ENCODE measurements at regions not wholly inside any gene's neighbourhood (a gene's known extent, or its start where the extent isn't known, plus 50 kb on each side); places are given as distances from the start of the nearest gene placed in this dataset.

DNA sequence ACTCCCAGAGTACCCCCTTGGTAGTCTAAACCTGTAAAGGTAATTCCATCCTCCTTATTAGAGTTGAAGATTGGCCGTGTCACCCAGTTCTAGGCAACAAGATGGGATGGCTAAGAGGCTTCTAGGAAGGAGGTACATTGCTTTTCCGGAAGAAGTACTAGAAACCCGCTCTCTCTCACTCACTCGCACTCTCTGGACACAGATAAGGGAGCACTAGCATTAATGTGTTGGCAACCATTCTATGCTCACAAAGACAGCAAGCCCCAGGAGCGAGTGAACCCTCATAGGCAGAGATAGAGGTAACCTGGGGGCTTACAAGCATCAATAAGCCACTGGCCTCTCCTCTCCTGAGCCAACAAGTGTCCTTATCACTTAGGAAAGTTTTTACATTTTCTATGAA lies 503.2 kb upstream of the JARID2 start:
- no peak for DNase-seq (ENCODE audit: low read depth in 2 of 2, low spot score in 1 of 2)

DNA sequence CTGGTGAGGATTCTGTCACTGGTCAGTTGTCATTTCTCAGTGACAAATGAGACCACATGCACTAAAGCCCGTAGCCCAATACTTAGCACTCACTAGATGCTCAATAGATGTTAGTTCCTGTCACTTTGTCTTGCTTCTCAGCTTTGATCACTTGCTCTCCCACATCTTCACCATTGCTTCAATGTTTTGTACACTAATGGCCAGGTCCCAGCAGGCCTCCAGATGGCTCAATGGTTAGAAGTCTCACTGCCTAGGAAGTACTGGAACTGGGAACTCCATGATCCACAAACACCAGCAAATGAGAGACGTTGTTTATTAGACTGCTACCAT lies 502.8 kb upstream of the JARID2 start:
- no peak for DNase-seq (ENCODE audit: low read depth in 2 of 2, low spot score in 1 of 2)

DNA sequence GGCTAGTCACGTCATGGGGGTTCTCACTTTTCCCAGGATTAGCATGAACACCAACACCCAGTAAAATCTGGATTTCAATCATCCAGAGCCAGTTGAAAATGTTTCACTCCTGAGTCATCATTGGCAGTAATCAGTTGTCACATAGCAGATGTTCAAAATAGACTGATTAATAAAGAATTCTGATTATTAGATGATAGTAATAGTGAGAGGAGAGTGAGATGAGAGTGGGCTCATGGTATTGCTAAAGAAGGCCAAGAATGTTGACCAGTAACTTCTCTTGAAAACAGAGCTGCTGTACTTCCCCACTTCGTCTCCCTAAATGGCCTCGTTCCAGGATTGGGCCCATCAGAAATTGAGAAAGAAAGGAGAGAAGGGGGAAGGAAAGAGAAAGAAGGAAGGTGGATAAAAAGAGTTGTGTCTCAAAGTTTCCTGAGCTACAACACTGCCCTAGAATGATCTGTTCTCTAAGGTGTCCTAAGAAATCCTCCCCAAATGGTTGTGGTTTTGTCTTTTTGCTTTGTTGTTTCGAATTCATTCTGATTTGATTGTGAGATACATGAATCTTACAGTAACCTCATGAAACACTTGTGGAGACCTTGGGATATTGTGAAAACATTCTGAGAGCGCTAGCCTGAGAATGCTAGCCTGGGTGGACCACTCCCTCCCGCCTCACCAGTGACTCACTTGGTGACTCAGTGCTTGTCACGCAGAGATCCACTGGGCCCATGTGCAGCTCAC lies 502.2 kb upstream of the JARID2 start:
- DNase-seq (ENCODE audit: low read depth in 2 of 2, low spot score in 1 of 2) = peak; percentile 53 to 74

DNA sequence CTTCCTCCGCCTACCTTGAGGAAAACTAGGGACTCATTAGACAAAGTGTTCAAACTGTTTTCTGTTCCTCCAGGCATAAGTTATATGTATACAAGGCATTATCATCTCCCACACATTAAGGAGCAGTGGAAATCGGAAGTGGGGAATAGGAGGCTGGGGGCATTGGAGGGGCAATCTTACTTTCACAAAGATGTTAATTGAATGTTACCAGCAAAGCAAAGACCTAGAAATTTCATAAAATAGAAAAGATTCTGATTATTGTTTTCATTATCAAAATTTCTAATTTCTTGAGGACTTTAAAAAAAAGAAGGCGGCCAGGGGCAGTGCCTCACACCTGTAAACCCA lies 501.7 kb upstream of the JARID2 start:
- DNase-seq (ENCODE audit: low read depth in 2 of 2, low spot score in 1 of 2) = no peak

DNA sequence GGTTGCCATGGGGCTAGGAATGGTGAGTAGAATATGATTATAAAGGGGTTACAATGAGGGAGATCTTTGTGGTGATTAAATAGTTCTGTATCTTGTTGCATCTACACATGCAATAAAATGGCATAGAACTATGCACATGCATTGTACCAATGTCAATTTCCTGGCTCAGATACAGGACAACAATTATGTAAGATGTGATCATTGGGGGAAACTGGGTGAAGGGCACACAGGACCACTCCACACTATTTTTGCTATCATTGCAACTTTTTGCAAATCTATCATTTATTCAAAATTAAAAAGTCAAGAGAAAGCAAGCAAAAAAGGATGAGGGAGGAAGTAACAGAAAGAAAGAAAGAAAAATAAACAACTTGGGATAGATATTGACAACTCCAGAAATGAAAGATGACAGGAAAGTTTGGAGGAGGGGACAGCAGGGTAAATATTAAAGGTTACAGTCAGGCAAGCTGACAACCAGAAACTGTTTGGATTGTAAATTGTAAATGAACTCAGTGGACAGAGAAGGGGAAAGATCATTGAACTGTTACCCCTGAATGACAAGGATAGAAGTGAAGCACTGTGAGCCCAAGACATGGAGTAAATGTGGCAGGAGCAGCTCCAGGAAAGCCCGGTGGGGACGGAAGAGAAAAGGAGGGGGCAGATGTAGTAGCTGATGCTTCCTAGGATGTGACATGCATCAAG lies 499.6 kb upstream of the JARID2 start:
- DNase-seq (ENCODE audit: low read depth in 2 of 2, low spot score in 1 of 2) = no peak

DNA sequence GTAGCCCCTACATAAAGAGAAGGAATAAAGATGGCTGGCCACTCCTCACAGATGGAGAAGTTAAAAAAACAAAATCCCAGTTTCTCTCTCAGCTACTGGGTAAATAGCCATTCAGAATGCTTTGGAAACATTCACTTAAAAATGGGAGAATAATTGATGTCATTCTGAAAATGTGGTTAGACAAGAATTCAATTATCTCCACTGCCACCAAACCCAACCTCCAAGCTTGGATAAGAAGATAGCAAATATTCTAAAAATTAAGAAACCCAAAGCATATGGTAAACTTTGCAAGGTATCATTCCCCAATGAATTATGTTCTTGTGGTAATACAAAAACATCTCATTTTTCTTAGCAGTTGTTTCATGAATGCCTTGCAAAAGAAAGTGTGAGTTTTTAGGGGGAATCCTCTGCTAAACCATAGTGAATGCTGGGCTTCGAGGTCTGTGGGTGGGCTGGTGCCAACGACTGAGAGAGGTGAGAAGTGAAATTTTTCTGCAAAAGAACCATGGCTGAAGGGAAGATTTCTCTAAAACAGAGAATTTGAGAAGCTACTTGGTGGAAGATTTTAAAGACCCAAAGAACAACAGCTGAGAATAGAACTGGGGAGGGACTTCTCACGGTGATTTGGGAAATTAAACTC lies 497.9 kb upstream of the JARID2 start:
- DNase-seq (ENCODE audit: low read depth in 2 of 2, low spot score in 1 of 2) = no peak

DNA sequence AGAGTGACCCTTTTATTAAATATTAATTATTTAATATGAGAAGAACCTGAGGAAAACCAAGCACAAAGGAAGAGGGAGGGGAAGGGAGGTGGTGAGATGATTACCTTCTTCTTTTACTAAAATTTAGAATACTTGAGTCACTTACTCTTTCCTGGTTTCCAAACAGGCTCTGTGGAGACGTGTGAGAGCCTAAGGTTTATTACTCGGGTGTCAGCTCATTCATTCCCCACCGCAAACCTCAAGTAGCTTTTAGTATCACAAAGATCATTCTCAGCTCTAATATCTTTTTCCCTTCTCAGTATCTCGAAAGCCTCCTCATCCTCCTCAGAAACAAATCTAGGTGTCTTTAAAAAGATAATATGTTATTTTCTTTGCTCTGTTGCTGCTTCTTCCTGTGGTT lies 497.2 kb upstream of the JARID2 start:
- DNase-seq (ENCODE audit: low read depth in 2 of 2, low spot score in 1 of 2) = no peak

DNA sequence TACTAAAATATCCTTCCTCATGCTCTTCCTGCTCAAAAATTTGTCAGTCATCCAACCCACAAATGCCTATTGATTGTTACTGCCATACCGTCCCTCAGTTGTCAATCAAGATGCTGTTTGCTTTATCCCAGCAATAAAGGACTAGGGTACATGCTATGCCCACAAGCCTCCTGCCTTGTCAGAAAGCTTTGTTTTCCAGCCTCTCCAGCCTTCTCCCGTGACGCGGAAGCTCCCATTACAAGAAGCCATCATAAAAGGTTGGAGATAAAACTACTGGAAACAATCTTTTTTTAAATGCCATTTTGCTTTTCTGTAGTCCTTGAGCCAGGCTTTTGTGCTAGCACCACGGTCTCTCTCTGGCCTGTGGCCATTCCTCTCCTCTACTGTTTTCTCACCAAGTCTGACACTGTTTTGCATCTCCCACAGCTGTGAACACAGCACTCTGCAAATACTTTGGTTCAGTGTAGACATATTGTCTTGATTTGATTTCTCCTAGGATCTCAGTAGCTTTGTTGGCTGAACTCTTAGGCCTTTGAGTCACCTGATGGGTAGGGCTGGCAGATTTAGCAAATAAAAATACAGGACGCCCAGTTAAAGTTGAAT lies 495.7 kb upstream of the JARID2 start:
- DNase-seq (ENCODE audit: low read depth in 2 of 2, low spot score in 1 of 2) = no peak

DNA sequence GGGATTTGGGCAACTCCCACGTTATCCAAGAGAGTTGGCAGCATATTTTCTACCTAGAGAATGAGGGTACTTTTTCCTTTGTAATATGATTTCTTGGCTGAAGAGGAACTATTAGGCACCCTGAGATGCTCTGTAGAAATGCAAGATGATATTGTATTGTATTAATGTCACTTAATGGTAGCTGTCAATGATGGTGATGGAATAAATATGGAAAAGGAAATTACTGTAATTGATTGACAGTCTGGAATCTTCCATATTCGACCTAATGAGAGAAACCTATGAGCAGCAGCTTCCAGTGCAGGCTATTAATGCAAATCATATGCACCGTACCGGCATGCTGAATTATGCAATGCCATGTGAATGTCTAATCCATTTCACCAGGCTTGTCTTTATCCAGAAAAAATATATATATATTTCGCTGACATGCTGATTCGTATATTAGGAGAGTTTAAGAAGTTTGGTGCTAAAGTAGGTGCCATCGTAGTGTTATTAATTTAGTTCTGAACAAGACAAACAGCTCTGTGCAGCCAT lies 494.2 kb upstream of the JARID2 start:
- DNase-seq (ENCODE audit: low read depth in 2 of 2, low spot score in 1 of 2) = no peak

DNA sequence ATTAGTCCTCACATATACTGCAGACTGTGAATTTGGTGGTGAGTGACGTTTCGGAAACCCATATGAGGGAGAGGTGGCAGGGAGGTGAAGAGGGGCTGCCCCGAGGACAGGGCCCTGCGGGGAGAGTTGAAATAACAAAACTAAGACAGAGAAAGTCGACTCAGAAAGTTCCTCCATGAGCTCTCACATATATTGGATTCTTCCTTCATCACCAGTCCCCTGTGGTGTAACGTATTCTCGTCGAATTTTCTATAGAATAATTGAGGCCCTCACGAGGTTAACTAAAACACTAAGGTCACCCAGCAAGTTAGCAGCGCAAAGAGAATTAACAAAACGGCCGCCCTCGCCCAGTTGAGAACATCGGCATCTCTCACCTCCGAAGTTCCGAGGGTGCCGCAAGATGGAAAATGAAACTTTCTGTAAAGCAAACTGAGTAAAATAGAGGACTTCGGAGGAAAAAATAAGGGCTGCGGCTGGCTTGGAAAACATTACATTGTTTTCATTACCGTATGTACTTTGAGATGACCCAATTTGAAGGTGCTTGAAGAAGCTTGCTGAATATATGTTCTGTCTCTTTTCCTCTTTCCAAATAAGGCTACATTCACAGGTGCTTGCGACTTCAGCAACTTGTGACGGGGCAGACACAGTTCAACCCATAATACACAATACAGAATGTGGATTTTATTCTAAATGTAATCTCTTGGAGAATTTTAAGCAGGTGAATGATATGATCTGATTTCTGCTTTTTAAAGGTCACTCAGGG lies 490.9 kb upstream of the JARID2 start:
- no peak for DNase-seq (ENCODE audit: low read depth in 2 of 2, low spot score in 1 of 2)

DNA sequence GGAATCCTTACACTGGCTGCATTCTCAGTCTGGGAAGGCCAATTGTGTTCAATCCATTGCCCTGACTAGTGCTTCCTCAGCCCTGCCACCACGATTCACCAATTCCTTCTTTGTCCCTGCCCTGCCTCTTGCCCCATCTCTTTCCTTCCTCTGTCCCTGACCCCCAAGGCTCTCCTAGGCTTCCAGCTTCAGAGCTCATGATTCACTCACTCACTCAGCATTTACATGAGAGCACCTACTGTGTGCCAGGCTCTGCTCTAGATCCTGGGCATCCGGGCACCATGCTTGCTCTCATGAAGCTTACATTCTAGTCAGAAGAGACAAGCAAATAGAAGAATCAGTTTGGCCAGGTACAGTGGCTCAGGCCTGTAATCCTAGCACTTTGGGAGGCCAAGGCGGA lies 489.5 kb upstream of the JARID2 start:
- no peak for DNase-seq (ENCODE audit: low read depth in 2 of 2, low spot score in 1 of 2)

DNA sequence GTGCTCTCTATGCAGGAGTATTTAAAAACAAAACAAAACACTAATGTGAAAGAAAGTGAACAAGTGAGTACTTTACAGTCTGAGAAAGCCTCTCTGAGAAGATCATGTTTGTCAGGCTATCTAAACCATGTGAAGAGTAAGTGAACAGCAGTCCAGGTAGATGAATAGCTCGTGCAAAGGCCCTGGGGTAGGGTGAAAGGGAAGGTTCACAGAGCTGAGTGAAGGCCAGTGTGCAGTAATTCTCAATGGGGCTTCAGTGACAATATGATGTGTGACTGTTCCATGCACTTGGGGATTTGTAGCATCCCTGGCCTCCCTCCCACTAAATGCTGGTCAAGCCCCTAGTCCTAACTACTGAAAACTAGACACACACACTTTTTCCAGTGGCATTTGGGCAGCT lies 488.9 kb upstream of the JARID2 start:
- no peak for DNase-seq (ENCODE audit: low read depth in 2 of 2, low spot score in 1 of 2)

DNA sequence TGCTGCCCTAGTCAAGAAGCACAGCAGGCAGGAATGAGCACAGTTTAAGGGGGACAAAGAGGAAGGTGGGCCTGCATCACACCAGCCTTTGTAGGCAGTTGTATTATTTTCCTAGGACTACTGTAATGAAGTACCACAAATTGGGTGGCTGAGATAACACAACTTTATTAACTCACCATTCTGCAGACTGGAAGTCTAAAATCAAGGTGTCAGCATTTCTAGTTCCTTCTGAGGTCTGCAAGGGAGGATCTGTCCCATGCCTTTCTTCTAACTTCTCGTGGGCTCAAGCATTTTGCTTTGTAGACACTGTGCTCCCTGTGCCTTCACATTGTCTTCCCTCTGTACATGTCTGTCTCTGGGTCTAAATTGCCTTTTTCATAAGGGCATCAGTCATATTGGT lies 488.5 kb upstream of the JARID2 start:
- no peak for DNase-seq (ENCODE audit: low read depth in 2 of 2, low spot score in 1 of 2)

DNA sequence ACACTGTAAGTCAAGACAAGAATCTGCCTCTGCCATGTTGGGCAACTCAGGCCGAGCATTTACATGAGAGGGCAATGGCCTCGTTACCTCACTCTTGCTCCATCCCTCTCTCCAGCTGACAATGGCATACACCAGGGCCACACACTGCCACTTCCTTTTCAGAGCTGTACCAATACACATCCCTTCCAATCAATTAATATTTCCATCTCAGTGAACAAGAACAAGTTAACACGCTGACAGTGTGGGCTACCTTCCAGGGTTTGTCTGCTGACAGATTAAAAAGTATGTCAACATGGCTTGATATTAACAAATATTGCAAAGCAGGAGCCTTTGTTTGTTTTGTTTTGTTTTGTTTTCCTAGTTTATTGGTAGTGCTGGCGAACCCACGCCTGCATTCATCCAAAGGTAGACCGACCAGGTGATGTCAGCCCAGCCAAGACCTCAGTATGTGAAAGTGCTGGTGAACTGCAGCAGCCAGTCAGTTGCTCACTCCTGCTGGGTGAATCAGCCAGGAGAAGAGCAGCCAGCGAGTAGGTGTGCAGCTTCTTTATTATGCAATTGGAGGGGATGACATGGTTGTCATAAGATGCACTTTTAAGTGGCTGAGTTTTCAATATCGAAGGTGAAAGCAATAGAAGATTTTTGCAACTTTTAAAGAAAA lies 487.3 kb upstream of the JARID2 start:
- DNase-seq (ENCODE audit: low read depth in 2 of 2, low spot score in 1 of 2) = no peak

DNA sequence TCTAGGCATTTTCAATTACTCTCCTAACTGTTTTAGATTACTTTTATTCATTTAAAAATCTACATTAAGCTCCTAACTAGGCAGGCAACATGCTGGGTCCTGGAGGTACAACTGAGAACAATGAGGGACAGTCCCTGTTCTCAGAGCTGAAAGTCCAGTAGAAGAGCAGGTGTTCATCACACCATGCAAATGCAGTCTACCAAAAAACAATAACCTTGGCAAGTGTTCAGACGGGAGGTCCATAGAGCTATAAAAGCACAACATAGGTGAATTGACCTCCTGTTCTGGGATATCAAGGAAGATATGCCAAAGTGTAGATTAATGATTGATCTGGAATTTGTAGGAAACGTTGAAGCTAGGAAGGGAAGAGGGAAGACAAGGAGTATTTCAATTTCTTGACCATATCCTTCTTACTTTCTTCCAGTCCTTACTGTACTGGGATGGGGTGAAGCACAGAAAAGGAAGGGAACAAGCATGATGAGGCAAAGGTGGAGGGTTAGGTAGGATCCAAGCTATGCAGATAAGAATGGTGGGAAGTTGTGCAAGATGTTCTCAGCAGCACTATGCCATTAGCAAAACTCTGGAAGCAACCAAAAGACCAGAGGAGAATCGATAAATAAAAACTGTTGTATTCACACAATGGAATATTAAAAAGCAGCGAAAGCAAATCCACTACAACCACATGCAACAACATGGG lies 485.7 kb upstream of the JARID2 start:
- DNase-seq (ENCODE audit: low read depth in 2 of 2, low spot score in 1 of 2) = no peak

DNA sequence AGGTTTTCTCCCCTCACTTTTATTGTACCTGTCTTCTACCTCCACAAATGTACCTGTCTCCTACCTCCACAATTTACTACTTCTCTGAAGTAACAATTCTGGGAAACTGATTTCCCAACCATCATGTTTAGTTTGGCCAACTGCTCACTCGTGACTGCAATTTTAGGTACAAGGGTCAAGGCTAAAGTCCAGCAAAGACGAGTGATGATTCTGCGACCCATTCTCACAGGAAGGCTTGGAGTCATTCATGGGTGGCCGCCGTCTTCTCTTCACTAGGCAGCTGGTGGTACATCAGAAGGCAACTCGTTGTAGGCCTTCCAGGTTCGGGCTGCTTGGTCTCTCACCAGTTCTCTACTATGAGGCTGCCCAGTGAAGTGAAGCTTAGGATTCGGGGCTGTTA lies 483.8 kb upstream of the JARID2 start:
- DNase-seq (ENCODE audit: low read depth in 2 of 2, low spot score in 1 of 2) = no peak

DNA sequence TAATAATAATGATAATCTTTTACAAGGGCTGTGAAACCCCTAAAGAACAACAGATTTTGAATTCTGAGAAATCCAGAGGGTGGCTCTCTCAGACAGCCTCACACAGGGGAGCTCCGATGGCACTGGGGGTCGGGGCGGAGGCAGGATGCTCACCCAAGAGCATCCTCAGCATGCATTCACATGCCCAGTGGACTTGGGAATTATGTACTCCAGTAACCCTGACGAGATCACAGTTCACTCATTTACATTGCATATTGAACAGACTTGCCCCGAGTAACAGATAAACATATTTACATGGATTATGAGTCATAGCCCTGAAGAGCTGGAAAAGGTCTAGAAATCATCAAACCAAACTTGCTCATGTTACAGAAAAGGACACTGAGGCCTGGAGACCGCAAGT lies 482.7 kb upstream of the JARID2 start:
- DNase-seq (ENCODE audit: low read depth in 2 of 2, low spot score in 1 of 2) = no peak

DNA sequence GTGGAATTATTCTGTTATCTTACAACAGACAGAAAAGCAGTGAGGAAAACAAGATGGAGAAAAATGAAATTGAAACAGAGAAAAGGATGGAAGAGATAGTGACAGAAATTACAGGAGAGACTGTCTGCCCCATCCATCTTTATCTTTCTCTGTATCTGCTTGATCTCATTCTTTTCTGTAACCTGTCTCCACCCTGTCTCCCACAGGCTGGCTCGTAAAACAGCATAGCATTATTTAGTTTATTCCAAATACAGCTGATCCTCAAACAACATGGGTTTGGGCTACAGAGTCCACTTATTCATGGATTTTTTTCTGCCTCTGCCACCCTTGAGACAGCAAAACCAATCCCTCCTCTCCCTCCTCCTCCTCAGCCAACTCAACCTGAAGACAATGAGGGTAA lies 482.3 kb upstream of the JARID2 start:
- DNase-seq (ENCODE audit: low read depth in 2 of 2, low spot score in 1 of 2) = no peak

DNA sequence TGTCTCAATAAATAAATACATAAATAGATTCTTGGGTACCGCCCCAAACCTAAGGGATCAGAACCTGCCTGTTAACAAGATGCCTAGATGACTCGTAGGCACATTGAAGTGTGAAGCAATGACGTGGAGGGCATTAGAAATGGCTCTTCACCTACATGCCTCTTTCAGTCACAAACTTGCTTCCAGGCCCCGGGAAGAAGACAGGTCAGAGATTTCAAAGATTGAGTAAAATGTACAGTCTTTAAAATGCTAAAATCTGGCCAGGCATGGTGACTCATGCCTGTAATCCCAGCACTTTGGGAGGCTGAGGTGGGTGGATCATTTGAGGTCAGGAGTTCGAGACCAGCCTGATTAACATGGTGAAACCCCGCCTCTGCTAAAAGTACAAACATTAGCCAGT lies 480.8 kb upstream of the JARID2 start:
- no peak for DNase-seq (ENCODE audit: low read depth in 2 of 2, low spot score in 1 of 2)

DNA sequence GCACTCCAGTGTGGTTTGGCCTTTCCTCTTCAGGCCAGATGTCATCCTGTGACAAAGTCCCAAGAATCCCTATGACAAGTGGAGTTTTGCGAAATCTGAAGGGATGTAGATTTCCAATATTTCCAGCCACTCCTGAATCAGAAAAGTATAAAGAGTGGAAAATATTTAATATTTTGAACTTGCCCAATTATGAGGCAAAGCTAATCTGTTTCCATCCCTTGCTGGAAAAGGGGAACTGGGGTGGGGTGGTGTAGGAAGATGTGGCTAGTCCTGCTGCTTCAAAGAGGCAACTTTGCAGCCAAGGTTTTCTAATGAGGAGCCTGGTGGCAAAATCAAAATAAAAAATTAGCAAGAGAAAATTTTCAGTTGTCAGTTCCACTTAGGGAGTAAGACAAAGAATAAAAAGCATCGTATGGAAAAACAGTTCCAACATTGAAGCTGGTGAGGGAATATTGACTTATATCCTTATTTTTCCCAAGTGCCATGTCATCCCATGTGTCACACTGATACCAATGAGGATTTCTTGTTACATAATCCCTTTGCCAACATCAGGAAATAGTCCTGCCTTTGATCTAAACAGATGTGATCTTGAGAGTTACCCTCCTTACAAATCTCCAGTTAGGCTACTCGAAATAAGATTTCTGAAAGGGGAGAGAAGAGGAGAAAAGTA lies 480.0 kb upstream of the JARID2 start:
- no peak for DNase-seq (ENCODE audit: low read depth in 2 of 2, low spot score in 1 of 2)

All from stimulated activated CD8-positive, alpha-beta memory T cell treated with anti-CD3 and anti-CD28 coated beads, Interleukin-4, amount 100 ng/mL, for 4 hours (primary cell).